Stimulated activated CD8-positive, alpha-beta memory T cell treated with anti-CD3 and anti-CD28 coated beads, Interleukin-7, amount 100 ng/mL, for 24 hours (primary cell): ENCODE measurements at regions not wholly inside any gene's neighbourhood (a gene's known extent, or its start where the extent isn't known, plus 50 kb on each side); places are given as distances from the start of the nearest gene placed in this dataset.
"Not testable (repeated sequence)": the region's sequence is repeated elsewhere in the genome, so short reads cannot be mapped to it uniquely, and the experiment has no call there.

Experiments used
- DNase-seq: peaks from one replicate; pipeline ENCODE4 v3.0.0-alpha.2; 2020; ENCODE audit warnings: low read depth

GRCh38 chr5:104452550-104452949, 890.0 kb upstream of the NUDT12 start:
- no peak for DNase-seq

- DNase-seq, result not testable (repeated sequence)
These were observed 889.3 kb upstream of the NUDT12 start for GRCh38 chr5:104451911-104452310.

- no peak for DNase-seq
These were observed 882.1 kb upstream of the NUDT12 start for GRCh38 chr5:104444656-104445055.

GRCh38 chr5:104443706-104444105, 881.1 kb upstream of the NUDT12 start:
- no peak for DNase-seq

GRCh38 chr5:104431981-104432380, 869.4 kb upstream of the NUDT12 start:
- no peak for DNase-seq

- DNase-seq, result no peak
These were observed 868.5 kb upstream of the NUDT12 start for GRCh38 chr5:104431002-104431620.

GRCh38 chr5:104429911-104430310, 867.3 kb upstream of the NUDT12 start:
- DNase-seq, result no peak

GRCh38 chr5:104421431-104421830, 858.8 kb upstream of the NUDT12 start:
- DNase-seq, result no peak

GRCh38 chr5:104418056-104418455, 855.5 kb upstream of the NUDT12 start:
- DNase-seq, result no peak

GRCh38 chr5:104412649-104413240, 850.2 kb upstream of the NUDT12 start:
- no peak for DNase-seq

- DNase-seq, result no peak
These were observed 838.4 kb upstream of the NUDT12 start for GRCh38 chr5:104400941-104401340.

GRCh38 chr5:104385906-104386305, 823.3 kb upstream of the NUDT12 start:
- DNase-seq, result no peak

GRCh38 chr5:104375345-104375744, 812.8 kb upstream of the NUDT12 start:
- DNase-seq, result no peak

GRCh38 chr5:104372796-104373195, 810.2 kb upstream of the NUDT12 start:
- DNase-seq, result no peak

GRCh38 chr5:104372376-104372775, 809.8 kb upstream of the NUDT12 start:
- DNase-seq, result no peak

GRCh38 chr5:104370523-104370922, 807.9 kb upstream of the NUDT12 start:
- DNase-seq, result no peak

GRCh38 chr5:104367978-104368377, 805.4 kb upstream of the NUDT12 start:
- no peak for DNase-seq

- DNase-seq, result no peak
These were observed 801.0 kb upstream of the NUDT12 start for GRCh38 chr5:104363567-104363966.

- DNase-seq, result no peak
These were observed 799.3 kb upstream of the NUDT12 start for GRCh38 chr5:104361932-104362331.

- no peak for DNase-seq
These were observed 792.8 kb upstream of the NUDT12 start for GRCh38 chr5:104355350-104355749.

- no peak for DNase-seq
These were observed 790.8 kb upstream of the NUDT12 start for GRCh38 chr5:104353371-104353770.

- no peak for DNase-seq
These were observed 790.4 kb upstream of the NUDT12 start for GRCh38 chr5:104352954-104353353.

GRCh38 chr5:104347119-104347708, 784.6 kb upstream of the NUDT12 start:
- no peak for DNase-seq
